ENCODE measurements at regions not wholly inside any gene's neighbourhood (a gene's known extent, or its start where the extent isn't known, plus 50 kb on each side); places are given as distances from the start of the nearest gene placed in this dataset.
A peak's percentile ranks its signal among the peaks of the same experiment; 100 is the strongest.

DNA sequence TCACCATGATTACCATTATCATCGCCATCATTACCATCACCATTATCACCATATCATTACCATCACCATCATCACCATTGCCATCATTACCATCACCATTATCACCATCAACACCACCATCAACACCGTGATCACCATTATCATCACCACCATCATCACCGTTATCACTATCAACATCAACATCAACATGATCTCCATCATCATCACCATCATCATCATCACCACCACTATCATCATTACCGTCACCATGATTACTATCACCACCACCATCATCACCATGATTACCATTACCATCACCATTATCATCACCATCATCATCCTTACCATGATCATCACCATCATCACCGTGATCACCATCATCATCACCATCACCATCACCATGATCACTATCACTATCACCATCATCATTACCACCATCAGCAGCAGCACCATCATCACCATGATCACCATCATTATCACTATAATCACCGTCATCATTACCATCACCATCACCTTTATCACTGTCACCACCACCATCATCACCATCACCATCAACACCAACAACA, 753.7 kb downstream of the BRD1 start:
- H3K27ac ChIP-seq, result no peak overlapping the region
- no peak for ATAC-seq (replicated peaks in 6 of 8)
- no peak overlapping the region for H3K4me3 ChIP-seq
- in situ Hi-C loops (cut with MboI; ENCODE audit: low pct_unique_long_range_greater_than_20kb in 2 of 9, low sequenced_read_pairs in 9 of 9, unreplicated experiment in 9 of 9), result loop anchor here in 2 of 9 experiments (25.0 kb wide), 2 partner anchors 88 to 238 kb away; no protein-coding TSS in a partner anchor
- 14 to 100% (median 47%) methylated on average over 2 to 6 of the region's 6 CpGs; no CpG with 5 or more reads in 1 of the 10 experiments for WGBS, 10 experiments
- H3K4me1 ChIP-seq (replicated peaks in 1 of 2), result no peaks in the 10 kb centered on the region

DNA sequence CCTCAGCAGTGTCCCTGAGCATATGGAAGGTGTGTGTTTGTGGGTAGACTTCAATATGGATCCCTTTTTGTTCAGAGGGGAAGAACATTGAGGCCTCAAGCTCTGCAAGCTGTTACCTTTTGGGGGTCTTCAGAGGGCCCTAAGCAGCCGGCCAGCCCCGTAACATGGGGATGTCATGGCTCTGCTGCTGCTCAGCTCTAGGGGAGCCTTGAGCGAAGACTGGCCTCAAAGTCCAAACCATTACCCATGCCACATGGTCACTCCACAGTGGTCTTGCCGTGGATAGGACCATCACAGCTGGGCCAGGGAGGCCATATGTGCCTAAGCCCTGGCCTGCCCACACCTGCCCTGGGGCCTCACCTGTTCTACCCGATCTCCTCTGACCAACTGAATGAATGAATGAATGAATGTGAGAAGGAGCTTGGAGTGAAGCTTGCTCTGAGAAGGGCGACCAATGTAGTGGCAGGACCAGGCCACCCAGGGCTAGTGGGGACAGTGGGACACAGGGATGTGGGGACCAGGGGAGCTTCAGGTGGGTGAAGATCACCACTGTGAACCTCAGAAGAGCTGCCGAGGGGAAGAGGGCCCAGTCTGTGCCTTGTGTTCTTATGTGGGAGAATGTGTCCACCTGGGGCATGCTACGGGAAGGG, 754.6 kb downstream of the BRD1 start:
- Histone ChIP-seq H3K27ac (no peak overlapping the region), H3K4me3 (no peak overlapping the region), H3K4me1 (replicated peaks in 1 of 2) (no peaks in the 10 kb centered on the region)
- 14 to 86% (median 44%) methylated on average over 1 to 5 of the region's 8 CpGs; no CpG with 5 or more reads in 5 of the 10 experiments for WGBS, 10 experiments
- ATAC-seq (replicated peaks in 6 of 8), result no peak
- in situ Hi-C loops (cut with MboI; ENCODE audit: low pct_unique_long_range_greater_than_20kb in 2 of 9, low sequenced_read_pairs in 9 of 9, unreplicated experiment in 9 of 9), result loop anchor here in 2 of 9 experiments (25.0 kb wide), 2 partner anchors 89 to 239 kb away; no protein-coding TSS in a partner anchor

DNA sequence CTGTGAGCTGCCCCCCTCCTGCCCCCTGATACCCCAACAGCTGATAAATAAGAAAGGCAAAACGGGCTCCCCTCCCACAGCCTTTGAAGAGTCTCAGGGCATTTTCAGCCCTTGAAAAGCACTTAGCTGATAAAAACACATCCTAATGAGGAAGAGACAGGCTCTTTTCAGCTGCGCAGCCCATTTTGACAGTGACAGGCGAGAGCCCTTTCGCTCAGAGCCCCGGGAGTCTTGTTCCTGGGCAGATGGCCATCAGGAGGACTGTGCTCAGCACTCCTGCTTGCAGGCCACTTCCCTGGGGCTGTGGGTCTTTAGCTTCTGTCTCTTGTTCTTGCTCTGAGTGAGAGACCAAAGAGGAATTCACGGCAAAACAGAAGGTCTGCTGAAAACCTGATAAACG, 757.2 kb downstream of the BRD1 start:
- no peaks in the 10 kb centered on the region for H3K4me1 ChIP-seq (replicated peaks in 1 of 2)
- H3K27ac ChIP-seq, result no peak overlapping the region
- H3K4me3 ChIP-seq, result no peak overlapping the region
- WGBS, 10 experiments, result 7 to 83% (median 45%) methylated on average over 1 to 6 of the region's 7 CpGs; no CpG with 5 or more reads in 4 of the 10 experiments
- peak in 1 of 8 experiments; percentile 47 for ATAC-seq (replicated peaks in 6 of 8)
- in situ Hi-C loops (cut with MboI; ENCODE audit: low pct_unique_long_range_greater_than_20kb in 2 of 9, low sequenced_read_pairs in 9 of 9, unreplicated experiment in 9 of 9), result loop anchor here in 2 of 9 experiments (25.0 kb wide), 2 partner anchors 92 to 242 kb away; no protein-coding TSS in a partner anchor

DNA sequence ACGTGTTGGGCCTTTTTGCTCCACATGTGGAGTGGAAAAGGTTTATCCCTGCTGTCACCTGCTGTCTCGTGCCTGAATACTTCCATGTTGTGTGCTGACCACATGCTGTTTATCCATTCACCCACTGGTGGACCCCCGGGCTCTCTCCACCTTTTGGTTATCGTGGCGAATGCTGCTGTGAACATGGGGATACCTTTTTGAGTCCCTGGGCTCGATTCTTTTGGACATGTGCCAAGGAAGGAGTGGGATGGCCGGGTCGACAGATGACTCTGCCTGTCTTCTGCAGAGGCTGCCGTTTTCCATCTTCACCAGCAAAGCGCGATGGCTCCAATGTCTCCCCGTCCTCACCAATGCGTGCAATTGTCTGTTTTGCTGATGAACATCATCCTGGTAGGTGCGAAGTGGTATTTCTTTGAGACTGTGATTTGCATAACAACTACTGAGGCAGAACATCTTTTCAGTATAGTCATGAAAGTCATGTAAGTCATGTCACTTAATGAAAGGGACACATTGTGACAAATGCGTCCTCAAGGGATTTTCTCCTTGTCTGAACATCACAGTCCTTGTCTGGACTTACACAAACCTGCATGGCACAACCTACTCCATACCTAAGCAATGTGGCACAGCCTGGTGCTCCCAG, 758.7 kb downstream of the BRD1 start:
- no peaks in the 10 kb centered on the region for H3K4me1 ChIP-seq (replicated peaks in 1 of 2)
- ATAC-seq (replicated peaks in 6 of 8), result no peak
- 0 to 91% (median 19%) methylated on average over 1 to 7 of the region's 15 CpGs; no CpG with 5 or more reads in 3 of the 10 experiments for WGBS, 10 experiments
- H3K27ac ChIP-seq, result no peak overlapping the region
- H3K4me3 ChIP-seq, result no peak overlapping the region
- in situ Hi-C loops (cut with MboI; ENCODE audit: low pct_unique_long_range_greater_than_20kb in 2 of 9, low sequenced_read_pairs in 9 of 9, unreplicated experiment in 9 of 9), result loop anchor here in 2 of 9 experiments (25.0 kb wide), 2 partner anchors 93 to 243 kb away; no protein-coding TSS in a partner anchor

DNA sequence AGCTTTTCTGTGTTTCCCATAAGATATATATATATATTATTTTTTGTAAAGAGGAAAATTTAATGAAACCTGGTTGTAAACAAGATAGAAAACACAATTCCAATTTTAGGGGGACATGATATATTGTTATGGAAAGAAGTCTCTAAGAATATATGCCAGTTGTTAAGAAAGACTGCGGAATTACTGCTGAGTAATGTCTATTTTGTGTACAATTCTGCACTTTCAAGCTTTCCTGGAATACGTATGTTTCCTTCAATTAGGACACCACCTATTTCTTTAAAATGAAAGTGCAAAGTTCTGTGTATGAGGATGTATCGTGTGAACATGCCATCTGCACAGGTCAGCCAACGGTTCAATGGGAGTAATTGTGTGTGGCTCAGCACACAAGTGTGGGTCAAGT, 760.2 kb downstream of the BRD1 start:
- 15 to 100% (median 40%) methylated on average over 1 to 4 of the region's 4 CpGs; no CpG with 5 or more reads in 1 of the 10 experiments for WGBS, 10 experiments
- in situ Hi-C loops (cut with MboI; ENCODE audit: low pct_unique_long_range_greater_than_20kb in 2 of 9, low sequenced_read_pairs in 9 of 9, unreplicated experiment in 9 of 9), result loop anchor here in 2 of 9 experiments (25.0 kb wide), 2 partner anchors 95 to 245 kb away; no protein-coding TSS in a partner anchor
- H3K4me1 ChIP-seq (replicated peaks in 1 of 2), result no peaks in the 10 kb centered on the region
- no peak overlapping the region for H3K4me3 ChIP-seq
- H3K27ac ChIP-seq, result no peak overlapping the region
- ATAC-seq (replicated peaks in 6 of 8), result no peak

DNA sequence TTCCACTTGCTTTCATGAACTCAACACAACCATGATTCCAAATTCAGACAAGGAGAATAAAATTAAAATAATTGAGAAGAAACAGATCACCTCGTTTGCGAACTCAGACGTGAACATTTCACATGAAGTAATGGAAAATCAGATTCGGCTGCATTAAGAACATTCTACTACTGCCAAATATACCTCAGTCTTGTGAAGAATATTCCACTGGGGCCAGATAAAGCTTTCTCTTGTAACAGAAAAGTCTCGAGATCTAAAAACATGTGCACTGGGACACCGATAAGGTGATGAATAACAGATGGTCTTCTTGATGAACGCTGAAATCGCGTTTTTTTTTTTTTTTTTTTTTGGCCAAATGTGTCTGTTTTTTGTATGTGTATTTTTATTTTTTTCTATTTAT, 761.1 kb downstream of the BRD1 start:
- WGBS, 10 experiments, result 0 to 97% (median 61%) methylated on average over 5 to 9 of the region's 9 CpGs

DNA sequence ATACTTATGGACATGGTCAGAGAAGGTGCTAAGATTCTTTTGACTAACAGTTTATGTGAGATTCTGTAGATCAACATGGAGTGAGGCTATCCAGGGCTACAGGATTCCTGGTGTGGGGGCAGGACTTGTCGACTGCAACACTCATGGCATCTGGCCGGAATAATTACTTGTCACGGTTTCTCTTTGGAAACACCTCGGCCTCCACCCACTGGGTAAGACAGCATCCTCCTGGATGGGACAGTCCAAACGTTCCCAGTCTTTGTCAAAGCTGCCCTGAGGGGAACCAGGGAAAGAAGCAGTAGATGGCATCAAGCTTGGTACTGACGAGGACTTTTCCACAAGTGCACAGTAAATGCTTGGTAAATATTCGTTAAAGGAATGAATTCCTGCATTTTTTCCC, 762.8 kb downstream of the BRD1 start:
- Histone ChIP-seq H3K4me1 (replicated peaks in 1 of 2) (no peaks in the 10 kb centered on the region), H3K27ac (no peak overlapping the region), H3K4me3 (no peak overlapping the region)
- in situ Hi-C loops (cut with MboI; ENCODE audit: low pct_unique_long_range_greater_than_20kb in 2 of 9, low sequenced_read_pairs in 9 of 9, unreplicated experiment in 9 of 9), result loop anchor here in 2 of 9 experiments (25.0 kb wide), 2 partner anchors 97 to 247 kb away; no protein-coding TSS in a partner anchor
- no peak for ATAC-seq (replicated peaks in 6 of 8)
- 3 to 89% (median 32%) methylated on average over 1 to 7 of the region's 7 CpGs; no CpG with 5 or more reads in 2 of the 10 experiments for WGBS, 10 experiments

More for the DNA sequence above, 761.1 kb downstream of the BRD1 start:
- Histone ChIP-seq H3K4me3 (no peak overlapping the region), H3K4me1 (replicated peaks in 1 of 2) (no peaks in the 10 kb centered on the region), H3K27ac (no peak overlapping the region)
- in situ Hi-C loops (cut with MboI; ENCODE audit: low pct_unique_long_range_greater_than_20kb in 2 of 9, low sequenced_read_pairs in 9 of 9, unreplicated experiment in 9 of 9), result loop anchor here in 2 of 9 experiments (25.0 kb wide), 2 partner anchors 96 to 246 kb away; no protein-coding TSS in a partner anchor
- ATAC-seq (replicated peaks in 6 of 8), result no peak

DNA sequence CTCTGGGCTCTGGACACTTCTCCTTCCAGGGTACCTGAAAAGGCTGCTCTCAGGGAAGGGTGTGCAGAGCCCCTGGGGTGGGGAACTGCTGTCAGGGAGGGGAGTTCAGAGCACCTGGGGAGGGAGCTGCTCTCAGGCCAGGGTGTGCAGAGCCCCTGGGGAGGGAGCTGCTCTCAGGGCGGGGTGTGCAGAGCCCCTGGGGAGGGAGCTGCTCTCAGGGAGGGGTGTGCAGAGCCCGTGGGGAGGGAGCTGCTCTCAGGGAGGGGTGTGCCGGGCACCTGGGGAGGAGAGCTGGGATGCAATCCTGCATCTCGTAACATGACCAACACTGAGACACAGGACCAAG, 764.2 kb downstream of the BRD1 start:
- no peaks in the 10 kb centered on the region for H3K4me1 ChIP-seq (replicated peaks in 1 of 2)
- peak in 2 of 8 experiments; percentile 8 to 70 for ATAC-seq (replicated peaks in 6 of 8)
- no peak overlapping the region for H3K4me3 ChIP-seq
- 50% methylated on average over 2 of the region's 4 CpGs; no CpG with 5 or more reads in 9 of the 10 experiments for WGBS, 10 experiments
- in situ Hi-C loops (cut with MboI; ENCODE audit: low pct_unique_long_range_greater_than_20kb in 2 of 9, low sequenced_read_pairs in 9 of 9, unreplicated experiment in 9 of 9), result loop anchor here in 2 of 9 experiments (25.0 kb wide), 2 partner anchors 99 to 249 kb away; no protein-coding TSS in a partner anchor
- no peak overlapping the region for H3K27ac ChIP-seq

DNA sequence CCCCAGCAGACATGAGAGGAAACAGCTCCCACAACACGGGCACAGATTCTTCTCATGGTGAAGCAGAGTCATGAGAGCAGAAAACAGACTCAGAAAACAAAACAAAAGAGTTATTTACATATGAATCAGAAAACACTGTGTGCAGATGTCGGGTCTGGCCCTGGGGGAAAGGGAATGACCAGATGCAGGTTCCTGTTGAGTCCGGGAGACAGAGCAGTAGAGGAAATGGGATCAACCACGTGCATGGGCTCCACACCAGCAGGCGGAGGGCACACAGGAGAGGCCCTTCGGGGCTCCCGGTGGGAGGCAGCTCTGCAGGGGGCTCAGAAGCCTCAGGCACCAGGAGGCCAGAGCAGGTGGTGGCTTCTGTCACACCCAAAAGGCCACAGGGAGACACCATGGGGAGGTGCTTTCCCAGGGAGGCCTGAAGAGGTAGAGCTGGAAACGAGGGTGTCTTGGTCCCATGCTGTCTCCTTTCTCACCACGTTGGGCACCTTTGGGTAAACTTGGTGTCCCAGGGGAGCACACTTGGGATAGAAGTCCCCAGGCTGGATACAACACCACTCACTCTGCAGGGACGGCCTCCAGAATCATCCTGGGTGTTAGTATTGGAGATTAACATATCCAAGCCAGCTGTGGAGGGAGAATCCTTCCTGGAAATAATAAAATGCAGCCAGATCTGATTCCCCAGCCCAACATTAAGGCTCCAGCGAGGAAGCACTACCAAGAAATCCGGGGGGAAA, 764.7 kb downstream of the BRD1 start:
- no peak overlapping the region for H3K27ac ChIP-seq
- 0 to 40% (median 18%) methylated on average over 1 to 8 of the region's 12 CpGs; no CpG with 5 or more reads in 3 of the 10 experiments for WGBS, 10 experiments
- ATAC-seq (replicated peaks in 6 of 8), result peak in 3 of 8 experiments; percentile 71 to 91 (median 83)
- no peak overlapping the region for H3K4me3 ChIP-seq
- in situ Hi-C loops (cut with MboI; ENCODE audit: low pct_unique_long_range_greater_than_20kb in 2 of 9, low sequenced_read_pairs in 9 of 9, unreplicated experiment in 9 of 9), result loop anchor here in 2 of 9 experiments (25.0 kb wide), 2 partner anchors 99 to 249 kb away; no protein-coding TSS in a partner anchor
- H3K4me1 ChIP-seq (replicated peaks in 1 of 2), result no peaks in the 10 kb centered on the region

DNA sequence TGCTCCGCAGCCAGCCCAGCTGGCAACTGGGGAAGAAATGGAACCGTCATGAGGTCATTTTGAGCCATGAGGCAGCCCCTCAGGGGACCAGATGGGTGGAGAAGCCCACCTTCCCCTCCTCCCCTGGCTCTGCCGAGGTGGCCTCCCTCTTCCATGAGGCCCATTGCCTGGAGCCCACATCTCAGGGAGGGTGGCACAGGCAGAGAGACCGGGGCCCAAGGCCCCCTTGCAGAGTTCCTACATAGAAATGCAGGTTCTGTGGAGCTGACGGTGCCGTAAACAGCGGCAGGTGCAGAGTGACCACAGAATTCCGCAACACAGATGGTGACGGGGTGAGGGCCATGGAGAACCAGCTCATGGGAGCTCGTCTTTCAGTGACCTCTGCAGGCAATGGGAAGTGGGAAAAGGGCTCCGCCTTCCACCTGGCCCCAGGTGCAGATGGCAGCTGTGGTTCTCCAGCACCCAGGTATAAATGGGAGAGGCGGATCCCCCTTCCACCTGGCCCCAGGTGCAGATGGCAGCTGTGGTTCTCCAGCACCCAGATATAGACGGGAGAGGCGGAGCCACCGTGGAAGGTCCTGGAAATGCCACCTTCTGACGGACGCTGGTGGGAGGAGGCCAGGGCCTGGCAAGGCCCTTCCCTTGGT, 765.4 kb downstream of the BRD1 start:
- WGBS, 10 experiments, result 12 to 93% (median 41%) methylated on average over 2 to 5 of the region's 17 CpGs; no CpG with 5 or more reads in 5 of the 10 experiments
- in situ Hi-C loops (cut with MboI; ENCODE audit: low pct_unique_long_range_greater_than_20kb in 2 of 9, low sequenced_read_pairs in 9 of 9, unreplicated experiment in 9 of 9), result loop anchor here in 2 of 9 experiments (25.0 kb wide), 2 partner anchors 100 to 250 kb away; no protein-coding TSS in a partner anchor

DNA sequence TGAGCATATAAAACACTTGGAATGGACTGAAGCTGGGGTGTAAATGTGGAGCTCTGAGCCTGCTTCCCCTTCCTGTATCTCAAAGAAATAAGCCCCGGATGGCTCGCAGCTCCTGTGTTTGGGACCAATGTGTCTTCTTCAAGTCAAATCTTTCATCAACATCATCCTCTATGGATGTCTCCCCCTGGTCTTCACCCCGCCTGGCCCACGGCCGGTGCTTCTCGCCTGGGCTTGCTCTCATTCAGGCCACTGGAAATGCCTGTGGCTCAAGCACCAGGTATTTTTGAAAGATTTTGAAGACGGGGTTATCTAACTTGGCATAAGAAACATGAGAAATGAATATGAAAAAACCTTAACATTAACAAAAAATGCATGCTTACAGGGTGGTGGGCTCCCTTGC, 769.8 kb downstream of the BRD1 start:
- no peaks in the 10 kb centered on the region for H3K4me1 ChIP-seq (replicated peaks in 1 of 2)
- 18 to 90% (median 57%) methylated on average over 1 to 7 of the region's 7 CpGs; no CpG with 5 or more reads in 3 of the 10 experiments for WGBS, 10 experiments
- H3K4me3 ChIP-seq, result no peak overlapping the region
- no peak overlapping the region for H3K27ac ChIP-seq
- ATAC-seq (replicated peaks in 6 of 8), result no peak
- in situ Hi-C loops (cut with MboI; ENCODE audit: low pct_unique_long_range_greater_than_20kb in 2 of 9, low sequenced_read_pairs in 9 of 9, unreplicated experiment in 9 of 9), result loop anchor here in 2 of 9 experiments (25.0 kb wide), 2 partner anchors 104 to 254 kb away; no protein-coding TSS in a partner anchor

More for the DNA sequence above, 765.4 kb downstream of the BRD1 start:
- H3K27ac ChIP-seq, result no peak overlapping the region
- H3K4me3 ChIP-seq, result no peak overlapping the region
- H3K4me1 ChIP-seq (replicated peaks in 1 of 2), result no peaks in the 10 kb centered on the region
- no peak for ATAC-seq (replicated peaks in 6 of 8)

DNA sequence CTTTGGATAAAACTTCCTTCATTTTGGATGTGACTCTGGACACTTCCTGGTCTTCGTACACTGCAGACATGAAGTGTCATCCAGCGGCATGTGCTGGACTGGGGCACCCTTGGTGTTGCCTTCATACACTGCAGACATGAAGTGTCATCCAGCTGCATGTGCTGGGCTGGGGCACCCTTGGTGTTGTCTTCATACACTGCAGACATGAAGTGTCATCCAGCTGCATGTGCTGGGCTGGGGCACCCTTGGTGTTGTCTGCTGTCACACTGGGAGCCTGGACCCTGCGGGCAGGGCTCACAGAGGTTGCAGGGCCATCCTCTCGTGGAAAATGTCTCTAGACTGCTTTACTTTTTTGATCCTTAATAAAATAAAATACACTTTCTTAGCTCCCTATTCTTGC, 771.4 kb downstream of the BRD1 start:
- H3K27ac ChIP-seq, result no peak overlapping the region
- WGBS, 10 experiments, result 9 to 96% (median 60%) methylated on average over 1 to 3 of the region's 4 CpGs; no CpG with 5 or more reads in 5 of the 10 experiments
- in situ Hi-C loops (cut with MboI; ENCODE audit: low pct_unique_long_range_greater_than_20kb in 2 of 9, low sequenced_read_pairs in 9 of 9, unreplicated experiment in 9 of 9), result loop anchor here in 2 of 9 experiments (25.0 kb wide), 2 partner anchors 106 to 256 kb away; no protein-coding TSS in a partner anchor
- no peaks in the 10 kb centered on the region for H3K4me1 ChIP-seq (replicated peaks in 1 of 2)
- no peak overlapping the region for H3K4me3 ChIP-seq
- no peak for ATAC-seq (replicated peaks in 6 of 8)
